ENCODE measurements at regions not wholly inside any gene's neighbourhood (a gene's known extent, or its start where the extent isn't known, plus 50 kb on each side); places are given as distances from the start of the nearest gene placed in this dataset.

DNA sequence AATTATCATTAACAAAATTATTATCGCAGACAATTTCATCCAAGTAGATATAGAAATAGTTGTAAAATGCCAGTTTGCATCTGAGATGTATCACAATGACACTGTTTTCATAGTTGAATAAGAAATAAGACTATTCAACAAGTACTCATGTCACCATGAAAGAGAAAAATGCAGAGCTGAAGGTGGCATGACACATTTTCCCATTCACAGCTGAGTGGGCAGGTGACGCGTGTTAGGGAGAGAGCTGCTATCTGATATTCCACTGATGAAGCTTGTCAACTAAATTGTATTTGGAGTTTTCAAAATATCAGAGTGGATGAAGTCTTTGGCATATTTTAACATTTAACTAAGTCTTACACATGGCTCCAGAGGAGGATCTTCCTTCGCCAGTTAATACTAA, 70.3 kb upstream of the HDAC9 start:
- no peak for TF ChIP-seq CTCF (IDR thresholded peaks at IDR 0.05)
- TF ChIP-seq ZFX (IDR thresholded peaks at IDR 0.05; ENCODE audit: borderline replicate concordance): no peak

All from 22Rv1 (cell line).